HepG2 (cell line): ENCODE measurements at regions not wholly inside any gene's neighbourhood (a gene's known extent, or its start where the extent isn't known, plus 50 kb on each side); places are given as distances from the start of the nearest gene placed in this dataset.

ENCODE experiments used
- ATAC-seq: fragments of 200-7000 bp; cut with Tn5 transposase; 3 replicates; pipeline ENCODE4 v1.9.1; 2020; ENCODE audit warnings: mild to moderate bottlenecking, moderate library complexity
- BruUV-seq: library from RNA; stranded (reverse); fragments of 400-500 nt; replicated peaks from 2 replicates; lab custom pipeline; 2021; lab: Mats Ljungman, UMichigan
- CTCF ChIA-PET: fragments of 300-600 bp; formaldehyde crosslinking; extraction: SDS; loops from one replicate; lab custom pipeline; 2021; ENCODE audit warnings: low total read pairs, inconsistent platforms, low intra/inter-chr PET ratio; lab: Yijun Ruan, JAX
- POLR2A ChIA-PET: fragments of 350-600 bp; sonication (Branson Sonifier 250); formaldehyde crosslinking; loops from one replicate; lab custom pipeline; 2020; ENCODE audit warnings: antibody characterized with exemption, inconsistent platforms; lab: Yijun Ruan, JAX
- DNase-seq: peaks from one replicate; pipeline ENCODE4 v3.0.0-alpha.2; 2015; ENCODE audit warnings: low spot score
- FAIRE-seq: peaks from 3 replicates; lab custom pipeline; 2011; peaks lifted over from hg19 to GRCh38; lab: Jason Lieb, UNC
- H2AFZ ChIP-seq: one replicate; pipeline ENCODE4 v1.6.1; 2011; ENCODE audit warnings: low read length, inconsistent platforms
- H3K27ac ChIP-seq: fragments of 300-600 bp; 3 replicates; pipeline ENCODE4 v1.8.0; 2011; ENCODE audit warnings: mixed run types, mild to moderate bottlenecking, mixed read lengths, low read length, inconsistent platforms; ENCODE audit not compliant: insufficient read depth; ENCODE audit errors: extremely low read length
- H3K27me3 ChIP-seq, 2 experiments: fragments of 200-600 bp in 1 of 2; 2 replicates in 1 of 2; 3 replicates in 1 of 2; pipeline versions ENCODE4 v1.6.0 to v1.8.0; 2011; ENCODE audit warnings: low read length in 2 of 2, mild to moderate bottlenecking in 2 of 2, moderate library complexity in 2 of 2, inconsistent platforms in 1 of 2; ENCODE audit not compliant: insufficient read depth in 2 of 2, control insufficient read depth in 1 of 2
- H3K36me3 ChIP-seq, 2 experiments: fragments of 200-600 bp in 1 of 2; replicated peaks in 1 of 2; 2 replicates in 1 of 2; 3 replicates in 1 of 2; pipeline versions ENCODE4 v1.5.1 to v1.8.0; 2011; ENCODE audit warnings: low read length in 2 of 2, inconsistent platforms in 1 of 2; ENCODE audit not compliant: insufficient read depth in 2 of 2, control insufficient read depth in 1 of 2
- H3K4me1 ChIP-seq: 2 replicates; pipeline ENCODE4 v1.5.1; 2012; ENCODE audit warnings: low read length, inconsistent platforms; ENCODE audit not compliant: insufficient read depth
- H3K4me2 ChIP-seq: 2 replicates; pipeline ENCODE4 v1.6.0; 2011; ENCODE audit warnings: low read depth, low read length, inconsistent platforms
- H3K4me3 ChIP-seq, 3 experiments: fragments of 200-600 bp in 1 of 3; sonication (generic), shearing (Covaris generic) in 1 of 3; replicated peaks in 1 of 3; 2 replicates each; pipeline ENCODE4 v1.5.1; 2011 to 2016; ENCODE audit warnings: low read length in 3 of 3, inconsistent platforms in 2 of 3, low read depth in 2 of 3, mild to moderate bottlenecking in 2 of 3, control low read depth in 1 of 3, mixed read lengths in 1 of 3; ENCODE audit not compliant: insufficient read depth in 1 of 3
- H3K79me2 ChIP-seq: one replicate; pipeline ENCODE4 v1.6.1; 2011; ENCODE audit warnings: low read length, inconsistent platforms; ENCODE audit not compliant: insufficient read depth
- H3K9ac ChIP-seq: 2 replicates; pipeline ENCODE4 v1.6.0; 2011; ENCODE audit warnings: mild to moderate bottlenecking, low read depth, low read length, inconsistent platforms; ENCODE audit not compliant: insufficient read depth
- H3K9me3 ChIP-seq: 2 replicates; pipeline ENCODE4 v1.5.1; 2012; ENCODE audit warnings: mild to moderate bottlenecking, low read length
- H4K20me1 ChIP-seq: 2 replicates; pipeline ENCODE4 v1.6.0; 2011; ENCODE audit warnings: inconsistent platforms, mild to moderate bottlenecking, low read length, moderate library complexity; ENCODE audit not compliant: insufficient read depth
- DR1 ChIP-seq: sonication (generic); formaldehyde crosslinking; IDR thresholded peaks from 2 replicates; pipeline ENCODE4 v1.8.0; 2021; ENCODE audit warnings: mild to moderate bottlenecking, missing genetic modification reagents, inconsistent platforms
- IKZF1 ChIP-seq: fragments of 450-650 bp; IDR thresholded peaks from 2 replicates; pipeline ENCODE4 v1.7.1; 2016
- MIER3 ChIP-seq: IDR thresholded peaks from 2 replicates; pipeline ENCODE4 v1.6.1; 2016; ENCODE audit warnings: missing compliant biosample characterization, borderline replicate concordance
- MLLT10 ChIP-seq: sonication (generic); formaldehyde crosslinking; IDR thresholded peaks from 2 replicates; pipeline ENCODE4 v1.4.0; 2020; ENCODE audit warnings: missing genetic modification reagents
- NCOA1 ChIP-seq: sonication (generic); formaldehyde crosslinking; IDR thresholded peaks from 2 replicates; pipeline ENCODE4 v1.9.0; 2021; ENCODE audit warnings: missing genetic modification reagents
- NFYB ChIP-seq: sonication (generic); formaldehyde crosslinking; IDR thresholded peaks from 2 replicates; pipeline ENCODE4 v1.4.0; 2020; ENCODE audit warnings: missing genetic modification reagents
- NFYC ChIP-seq: IDR thresholded peaks from 2 replicates; pipeline ENCODE4 v1.6.1; 2016; ENCODE audit warnings: missing genetic modification reagents, missing compliant biosample characterization
- RFX5 ChIP-seq: IDR thresholded peaks from 2 replicates; pipeline ENCODE4 v1.6.1; 2011; ENCODE audit warnings: low read depth, low read length, improper control_type of control experiment
- TCF7 ChIP-seq: sonication (generic); IDR thresholded peaks from 2 replicates; pipeline ENCODE4 v1.6.1; 2016; ENCODE audit warnings: antibody characterized with exemption, low read depth
- TCF7L2 ChIP-seq: IDR thresholded peaks from 2 replicates; pipeline ENCODE4 v1.6.1; 2011; ENCODE audit warnings: mild to moderate bottlenecking, low read depth, low read length, moderate library complexity
- TEAD3 ChIP-seq: optimal IDR thresholded peaks from 2 replicates; pipeline ENCODE3; 2016; ENCODE audit warnings: borderline replicate concordance
- THAP8 ChIP-seq: sonication (generic); formaldehyde crosslinking; IDR thresholded peaks from 2 replicates; pipeline ENCODE4 v1.5.1; 2020; ENCODE audit warnings: missing genetic modification reagents, mild to moderate bottlenecking, borderline replicate concordance
- USF2 ChIP-seq, 2 experiments: sonication (generic) in 1 of 2; formaldehyde crosslinking in 1 of 2; IDR thresholded peaks; 2 replicates each; pipeline versions ENCODE4 v1.5.1 to v1.6.1; 2011 to 2020; ENCODE audit warnings: borderline replicate concordance in 1 of 2, low read depth in 1 of 2, low read length in 1 of 2, mild to moderate bottlenecking in 1 of 2, missing genetic modification reagents in 1 of 2, moderate library complexity in 1 of 2
- ZNF292 ChIP-seq: sonication (generic); formaldehyde crosslinking; IDR thresholded peaks from 2 replicates; pipeline ENCODE4 v1.8.1; 2022; ENCODE audit warnings: mild to moderate bottlenecking, low read depth, missing genetic modification reagents, borderline replicate concordance
- ZNF33B ChIP-seq: sonication (generic); formaldehyde crosslinking; IDR thresholded peaks from 2 replicates; pipeline ENCODE4 v1.5.1; 2020; ENCODE audit warnings: mild to moderate bottlenecking, missing genetic modification reagents
- ZNF503 ChIP-seq: sonication (generic); formaldehyde crosslinking; IDR thresholded peaks from 2 replicates; pipeline ENCODE4 v1.4.0; 2020; ENCODE audit warnings: missing genetic modification reagents
- ZNF644 ChIP-seq: IDR thresholded peaks from 2 replicates; pipeline ENCODE4 v1.6.1; 2016; ENCODE audit warnings: low read depth
- ZSCAN25 ChIP-seq: sonication (generic); formaldehyde crosslinking; IDR thresholded peaks from 2 replicates; pipeline ENCODE4 v1.8.0; 2022; ENCODE audit warnings: mild to moderate bottlenecking, missing genetic modification reagents
- WGBS: methylation state at CpG from one replicate; pipeline ENCODE4 v1.1.6; 2017; ENCODE audit warnings: low lambda C conversion rate; 5-methylcytosine and 5-hydroxymethylcytosine counted together
- in situ Hi-C: cut with HindIII; loops from 2 replicates; pipeline ENCODE4 v1.10.0; 2017; ENCODE audit warnings: low pct_unique_long_range_greater_than_20kb; ENCODE audit not compliant: extremely low pct_ligation_motif_present
- intact Hi-C: fragments of 100-400 bp; cut with micrococcal nuclease; formaldehyde crosslinking; loops from one replicate; pipeline ENCODE4 v1.10.0; 2022; ENCODE audit not compliant: unreplicated experiment

DNA sequence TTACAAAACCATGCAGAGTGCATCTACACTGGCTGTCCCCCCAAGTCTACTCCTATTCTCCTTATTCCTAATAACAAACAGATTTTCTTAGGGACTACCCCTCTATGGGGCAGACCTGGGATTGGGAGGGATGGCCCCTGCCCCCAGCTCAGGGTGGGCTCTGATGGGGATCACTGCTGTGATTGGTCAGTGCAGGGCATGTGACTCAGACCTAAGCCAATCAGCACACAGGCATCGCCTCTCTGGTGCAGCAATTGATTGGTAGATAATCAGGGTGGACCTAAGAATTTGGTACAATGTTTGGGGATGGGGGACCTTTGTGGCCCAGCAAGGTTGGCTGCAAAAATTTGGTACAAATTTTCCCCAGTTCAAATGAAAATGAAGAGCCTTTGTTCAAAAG is 57.2 kb upstream of the SHANK2 start:
- DNase-seq: no peak
- H3K27ac ChIP-seq: no peak overlapping the region

More for the DNA sequence above, 57.2 kb upstream of the SHANK2 start:
- ChIA-PET CTCF (no interaction called here), POLR2A (no interaction called here)
- in situ Hi-C loops (no loop called here), intact Hi-C loops (no loop called here)
- TF ChIP-seq TCF7 (no peak), MLLT10 (no peak), ZNF503 (CRISPR knock-in tag) (no peak), THAP8 (no peak), DR1 (CRISPR knock-in tag) (no peak), IKZF1 (no peak), ZNF644 (no peak), USF2 (IDR thresholded peaks at IDR 0.05; ENCODE audit: low read depth, low read length) (no peak), USF2 (CRISPR knock-in tag; IDR thresholded peaks at IDR 0.05; ENCODE audit: borderline replicate concordance) (peak; percentile 51; the same call in 1 of the 2 replicates), MIER3 (no peak), NFYB (CRISPR knock-in tag) (peak; percentile 62), NFYC (CRISPR knock-in tag) (peak; percentile 72), NCOA1 (CRISPR knock-in tag) (no peak), TCF7L2 (no peak), ZSCAN25 (CRISPR knock-in tag) (no peak), ZNF292 (no peak), ZNF33B (no peak), TEAD3 (no peak), RFX5 (no peak)
- no peaks in the 10 kb centered on the region for H3K9me3 ChIP-seq
- ATAC-seq (no peak), FAIRE-seq (no peak)
- 50% methylated on average over 1 of the region's 1 CpG for WGBS
- H3K79me2 ChIP-seq: no peaks in the 10 kb centered on the region
- peaks cover 1 to 14% of the 10 kb centered on the region in 2 experiments; a peak in 2 of 5 replicates for H3K27me3 ChIP-seq
- no TSS peak for BruUV-seq
- H4K20me1 ChIP-seq: no peaks in the 10 kb centered on the region
- no peak overlapping the region for H2AFZ ChIP-seq
- H3K9ac ChIP-seq: no peak overlapping the region
- peaks cover 54% of the 10 kb centered on the region for H3K4me1 ChIP-seq
- H3K4me2 ChIP-seq: no peak overlapping the region
- no peak overlapping the region for H3K4me3 ChIP-seq
- no peaks in the 10 kb centered on the region for H3K36me3 ChIP-seq
